ENCODE measurements at regions not wholly inside any gene's neighbourhood (a gene's known extent, or its start where the extent isn't known, plus 50 kb on each side); places are given as distances from the start of the nearest gene placed in this dataset.

DNA sequence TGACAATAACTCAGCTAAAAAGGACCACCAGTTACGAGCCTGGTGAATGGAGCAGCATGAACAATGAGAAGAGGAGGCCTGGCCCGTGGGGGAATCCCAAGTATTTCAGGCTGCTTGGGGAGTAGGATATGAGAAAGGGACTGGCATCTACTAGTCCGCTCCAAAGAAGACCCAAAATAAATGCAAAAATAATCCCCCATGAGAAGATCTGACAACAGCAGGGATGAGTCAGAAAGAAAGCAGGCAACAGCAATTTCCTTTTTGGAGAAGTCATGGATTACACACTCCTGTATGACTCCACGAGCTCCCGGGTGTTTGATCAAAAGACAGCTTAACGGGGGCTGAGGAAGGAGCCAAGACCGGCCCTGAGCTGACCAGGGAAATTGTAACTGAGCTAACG is 111.4 kb downstream of the SOX11 start:
- FAIRE-seq (no peak), ATAC-seq (no peak)

DNA sequence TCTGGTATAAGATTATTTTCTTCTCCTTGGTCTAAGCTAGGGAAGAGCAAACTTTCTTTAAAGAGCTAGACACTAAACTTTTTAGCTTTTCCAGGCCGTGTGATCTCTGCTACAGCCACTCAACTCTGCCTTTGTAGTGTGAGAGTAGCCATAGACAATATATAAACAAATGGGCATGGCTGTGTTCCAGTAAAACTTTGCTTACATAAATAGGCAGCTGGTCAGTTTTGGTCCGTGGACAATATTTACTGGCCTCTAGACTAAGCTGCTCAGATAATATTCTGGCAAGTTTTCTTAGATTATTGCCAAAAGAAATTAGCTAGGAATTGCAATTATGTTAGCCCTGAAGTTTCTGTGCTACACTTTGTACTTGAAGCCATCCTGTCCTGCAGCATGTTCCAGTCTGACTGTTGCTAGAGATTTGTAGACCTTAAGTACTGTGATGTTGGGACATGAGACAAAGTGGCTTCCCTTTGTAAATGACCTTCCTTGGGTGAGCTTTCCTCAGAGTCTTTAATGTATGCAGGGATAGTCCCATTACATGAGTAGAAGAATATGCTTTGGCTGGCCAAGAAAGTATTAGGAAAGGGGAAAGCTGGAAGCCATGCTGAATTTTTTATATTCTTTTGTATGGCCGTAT is 126.9 kb downstream of the SOX11 start:
- Histone ChIP-seq H2AFZ (ENCODE audit: low read length) (no peak overlapping the region), H3K9me3 (ENCODE audit: low read length) (peaks cover 34% of the 10 kb centered on the region), H3K27me3 (ENCODE audit: control insufficient read depth in 1 of 2, insufficient read depth in 2 of 2, low read length in 2 of 2) (no peaks in the 10 kb centered on the region), H3K79me2 (ENCODE audit: insufficient read depth, low read length) (no peaks in the 10 kb centered on the region), H3K4me1 (ENCODE audit: insufficient read depth, low read length) (no peaks in the 10 kb centered on the region), H3K4me3 (replicated peaks in 1 of 3; ENCODE audit: insufficient read depth in 1 of 3, low read depth in 2 of 3, low read length in 3 of 3) (no peak overlapping the region), H4K20me1 (ENCODE audit: insufficient read depth, low read length) (no peaks in the 10 kb centered on the region), H3K9ac (ENCODE audit: insufficient read depth, low read depth, low read length) (no peak overlapping the region), H3K4me2 (ENCODE audit: low read depth, low read length) (no peak overlapping the region), H3K36me3 (replicated peaks in 1 of 2; ENCODE audit: control insufficient read depth in 1 of 2, insufficient read depth in 2 of 2, low read length in 2 of 2) (no peaks in the 10 kb centered on the region), H3K27ac (ENCODE audit: extremely low read length, insufficient read depth, low read length) (no peak overlapping the region)
- POLR2A ChIA-PET, result no interaction called here
- no TSS peak for BruUV-seq (replicated peaks)
- 0% methylated on average over 3 of the region's 3 CpGs for WGBS (ENCODE audit: low lambda C conversion rate)
- CTCF ChIA-PET (ENCODE audit: low intra/inter-chr PET ratio, low total read pairs), result no interaction called here
- FAIRE-seq (no peak), ATAC-seq (no peak), DNase-seq (ENCODE audit: low spot score) (no peak)
- intact Hi-C loops (cut with micrococcal nuclease; ENCODE audit: unreplicated experiment), result no loop called here
- in situ Hi-C loops (cut with HindIII; ENCODE audit: extremely low pct_ligation_motif_present, low pct_unique_long_range_greater_than_20kb), result no loop called here
- TF ChIP-seq ZNF768 (CRISPR knock-in tag; IDR thresholded peaks at IDR 0.05) (no peak), ZNF556 (CRISPR knock-in tag; IDR thresholded peaks at IDR 0.05; ENCODE audit: borderline replicate concordance) (no peak), STAT5B (CRISPR knock-in tag; IDR thresholded peaks at IDR 0.05) (no peak), ZFP36 (IDR thresholded peaks at IDR 0.05; ENCODE audit: borderline replicate concordance, low read depth, low read length, partially characterized antibody) (no peak), TSC22D2 (CRISPR knock-in tag; IDR thresholded peaks at IDR 0.05; ENCODE audit: borderline replicate concordance) (no peak), HNF4G (IDR thresholded peaks at IDR 0.05; ENCODE audit: borderline replicate concordance, low read depth, low read length) (no peak), HNF4G (CRISPR knock-in tag; IDR thresholded peaks at IDR 0.05; ENCODE audit: borderline replicate concordance, low read depth) (no peak), NCOA5 (CRISPR knock-in tag; IDR thresholded peaks at IDR 0.05) (no peak), ZNF274 (CRISPR knock-in tag; IDR thresholded peaks at IDR 0.05) (no peak), MEIS1 (CRISPR knock-in tag; IDR thresholded peaks at IDR 0.05; ENCODE audit: borderline replicate concordance) (no peak)
- TF ChIP-seq, protein P1, sequence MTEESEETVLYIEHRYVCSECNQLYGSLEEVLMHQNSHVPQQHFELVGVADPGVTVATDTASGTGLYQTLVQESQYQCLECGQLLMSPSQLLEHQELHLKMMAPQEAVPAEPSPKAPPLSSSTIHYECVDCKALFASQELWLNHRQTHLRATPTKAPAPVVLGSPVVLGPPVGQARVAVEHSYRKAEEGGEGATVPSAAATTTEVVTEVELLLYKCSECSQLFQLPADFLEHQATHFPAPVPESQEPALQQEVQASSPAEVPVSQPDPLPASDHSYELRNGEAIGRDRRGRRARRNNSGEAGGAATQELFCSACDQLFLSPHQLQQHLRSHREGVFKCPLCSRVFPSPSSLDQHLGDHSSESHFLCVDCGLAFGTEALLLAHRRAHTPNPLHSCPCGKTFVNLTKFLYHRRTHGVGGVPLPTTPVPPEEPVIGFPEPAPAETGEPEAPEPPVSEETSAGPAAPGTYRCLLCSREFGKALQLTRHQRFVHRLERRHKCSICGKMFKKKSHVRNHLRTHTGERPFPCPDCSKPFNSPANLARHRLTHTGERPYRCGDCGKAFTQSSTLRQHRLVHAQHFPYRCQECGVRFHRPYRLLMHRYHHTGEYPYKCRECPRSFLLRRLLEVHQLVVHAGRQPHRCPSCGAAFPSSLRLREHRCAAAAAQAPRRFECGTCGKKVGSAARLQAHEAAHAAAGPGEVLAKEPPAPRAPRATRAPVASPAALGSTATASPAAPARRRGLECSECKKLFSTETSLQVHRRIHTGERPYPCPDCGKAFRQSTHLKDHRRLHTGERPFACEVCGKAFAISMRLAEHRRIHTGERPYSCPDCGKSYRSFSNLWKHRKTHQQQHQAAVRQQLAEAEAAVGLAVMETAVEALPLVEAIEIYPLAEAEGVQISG (CRISPR knock-in tag; IDR thresholded peaks at IDR 0.05), result no peak

More for the DNA sequence above, 111.4 kb downstream of the SOX11 start:
- H3K79me2 ChIP-seq (ENCODE audit: insufficient read depth, low read length), result no peaks in the 10 kb centered on the region
- no peak for DNase-seq (ENCODE audit: low spot score)
- in situ Hi-C loops (cut with HindIII; ENCODE audit: extremely low pct_ligation_motif_present, low pct_unique_long_range_greater_than_20kb), result no loop called here
- no peaks in the 10 kb centered on the region for H3K36me3 ChIP-seq (replicated peaks in 1 of 2; ENCODE audit: control insufficient read depth in 1 of 2, insufficient read depth in 2 of 2, low read length in 2 of 2)
- ChIA-PET CTCF (ENCODE audit: low intra/inter-chr PET ratio, low total read pairs) (no interaction called here), POLR2A (no interaction called here)
- no peaks in the 10 kb centered on the region; a peak in 1 of 5 replicates for H3K27me3 ChIP-seq (ENCODE audit: control insufficient read depth in 1 of 2, insufficient read depth in 2 of 2, low read length in 2 of 2)
- WGBS (ENCODE audit: low lambda C conversion rate), result 5% methylated on average over 8 of the region's 8 CpGs
- no peaks in the 10 kb centered on the region for H4K20me1 ChIP-seq (ENCODE audit: insufficient read depth, low read length)
- intact Hi-C loops (cut with micrococcal nuclease; ENCODE audit: unreplicated experiment), result no loop called here
- H3K4me3 ChIP-seq (replicated peaks in 1 of 3; ENCODE audit: insufficient read depth in 1 of 3, low read depth in 2 of 3, low read length in 3 of 3), result no peak overlapping the region
- no peak overlapping the region for H2AFZ ChIP-seq (ENCODE audit: low read length)
- H3K4me2 ChIP-seq (ENCODE audit: low read depth, low read length), result no peak overlapping the region
- no peak overlapping the region for H3K27ac ChIP-seq (ENCODE audit: extremely low read length, insufficient read depth, low read length)
- peaks cover 39% of the 10 kb centered on the region for H3K9me3 ChIP-seq (ENCODE audit: low read length)
- H3K4me1 ChIP-seq (ENCODE audit: insufficient read depth, low read length), result no peaks in the 10 kb centered on the region
- no peak overlapping the region for H3K9ac ChIP-seq (ENCODE audit: insufficient read depth, low read depth, low read length)
- BruUV-seq (replicated peaks), result no TSS peak
- TF ChIP-seq, protein P2, sequence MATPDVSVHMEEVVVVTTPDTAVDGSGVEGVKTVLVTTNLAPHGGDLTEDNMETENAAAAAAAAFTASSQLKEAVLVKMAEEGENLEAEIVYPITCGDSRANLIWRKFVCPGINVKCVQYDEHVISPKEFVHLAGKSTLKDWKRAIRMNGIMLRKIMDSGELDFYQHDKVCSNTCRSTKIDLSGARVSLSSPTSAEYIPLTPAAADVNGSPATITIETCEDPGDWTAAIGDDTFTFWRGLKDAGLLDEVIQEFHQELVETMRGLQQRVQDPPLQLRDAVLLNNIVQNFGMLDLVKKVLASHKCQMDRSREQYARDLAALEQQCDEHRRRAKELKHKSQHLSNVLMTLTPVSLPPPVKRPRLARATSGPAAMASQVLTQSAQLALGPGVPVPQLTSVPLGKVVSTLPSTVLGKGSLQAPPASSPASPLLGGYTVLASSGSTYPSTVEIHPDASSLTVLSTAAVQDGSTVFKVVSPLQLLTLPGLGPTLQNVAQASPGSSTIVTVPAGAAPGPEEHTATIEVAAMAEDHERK (CRISPR knock-in tag; IDR thresholded peaks at IDR 0.05; ENCODE audit: low read depth), result no peak
- TF ChIP-seq SSRP1 (CRISPR knock-in tag; IDR thresholded peaks at IDR 0.05), result no peak
- no peak for TF ChIP-seq MBNL3 (CRISPR knock-in tag; conservative IDR thresholded peaks at IDR 0.05)
- TF ChIP-seq ATF7-NPFF (CRISPR knock-in tag; IDR thresholded peaks at IDR 0.05; ENCODE audit: low read depth), result no peak
- TF ChIP-seq ZNF883 (CRISPR knock-in tag; IDR thresholded peaks at IDR 0.05; ENCODE audit: not compliant biosample characterization), result no peak
- no peak for TF ChIP-seq NFRKB (IDR thresholded peaks at IDR 0.05)
- no peak for TF ChIP-seq ZNF101 (CRISPR knock-in tag; IDR thresholded peaks at IDR 0.05; ENCODE audit: borderline replicate concordance, low read depth)
- TF ChIP-seq ETV5 (CRISPR knock-in tag; IDR thresholded peaks at IDR 0.05; ENCODE audit: borderline replicate concordance), result no peak

Measured in HepG2 (cell line).